ENCODE measurements at regions not wholly inside any gene's neighbourhood (a gene's known extent, or its start where the extent isn't known, plus 50 kb on each side); places are given as distances from the start of the nearest gene placed in this dataset.

DNA sequence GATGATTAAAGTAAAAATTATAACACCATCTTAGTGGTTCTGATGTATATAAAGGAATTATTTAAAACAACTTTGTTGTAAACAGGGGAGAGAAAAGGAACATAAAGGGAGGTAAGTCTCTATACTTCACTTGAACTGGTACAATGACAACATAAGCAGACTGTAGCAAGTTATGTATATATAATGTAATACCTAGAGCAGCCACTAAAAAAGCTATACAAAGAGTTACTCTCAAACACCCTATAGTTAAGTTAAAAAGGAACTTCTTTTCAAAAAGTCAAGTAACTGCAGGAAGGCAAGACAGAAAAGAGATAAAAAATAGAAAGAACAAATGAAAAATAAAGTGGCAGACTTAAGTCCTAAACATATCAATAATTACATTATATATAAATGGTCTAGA lies 82.3 kb downstream of the ZNF503 start:
- H2BK20ac ChIP-seq (ENCODE audit: low read length) = no peak overlapping the region
- H2BK15ac ChIP-seq (ENCODE audit: low read length) = no peak overlapping the region
- no peak overlapping the region for H4K91ac ChIP-seq (replicated peaks; ENCODE audit: insufficient read length, low read length)
- H2BK12ac ChIP-seq (ENCODE audit: low read depth, low read length) = no peak overlapping the region
- no peak for TF ChIP-seq SAP30 (IDR thresholded peaks at IDR 0.05; ENCODE audit: insufficient read depth, insufficient replicate concordance, low read length)
- no peak for TF ChIP-seq NRF1 (IDR thresholded peaks at IDR 0.05; ENCODE audit: low read depth, low read length)
- TF ChIP-seq RAD21 (IDR thresholded peaks at IDR 0.05 in 1 of 2, conservative IDR thresholded peaks at IDR 0.05 in 1 of 2; ENCODE audit: low read depth in 2 of 2, low read length in 2 of 2) = no peak
- no peak for TF ChIP-seq SP2 (IDR thresholded peaks at IDR 0.05; ENCODE audit: low read length)
- TF ChIP-seq TBP (IDR thresholded peaks at IDR 0.05; ENCODE audit: low read depth, low read length) = no peak
- TF ChIP-seq TCF12 (IDR thresholded peaks at IDR 0.05; ENCODE audit: low read depth, low read length) = no peak
- TF ChIP-seq POU5F1 (IDR thresholded peaks at IDR 0.05; ENCODE audit: low read depth, low read length) = no peak
- no peak for TF ChIP-seq TAF7 (optimal IDR thresholded peaks at IDR 0.05; ENCODE audit: borderline replicate concordance, low read depth, low read length)
- no peak for TF ChIP-seq ZNF274 (IDR thresholded peaks at IDR 0.05; ENCODE audit: borderline replicate concordance, extremely low read depth, low read length)
- no peak for TF ChIP-seq SP4 (IDR thresholded peaks at IDR 0.05; ENCODE audit: low read length)
- TF ChIP-seq PHF8 (conservative IDR thresholded peaks at IDR 0.05; ENCODE audit: low read depth, low read length) = no peak
- TF ChIP-seq BCL11A (IDR thresholded peaks at IDR 0.05; ENCODE audit: low read depth in 2 of 2, low read length in 2 of 2) = no peak
- TF ChIP-seq CHD1 (IDR thresholded peaks at IDR 0.05; ENCODE audit: low read depth, low read length) = no peak
- TF ChIP-seq EGR1 (IDR thresholded peaks at IDR 0.05; ENCODE audit: borderline replicate concordance, low read depth, low read length) = no peak
- TF ChIP-seq, protein P1, sequence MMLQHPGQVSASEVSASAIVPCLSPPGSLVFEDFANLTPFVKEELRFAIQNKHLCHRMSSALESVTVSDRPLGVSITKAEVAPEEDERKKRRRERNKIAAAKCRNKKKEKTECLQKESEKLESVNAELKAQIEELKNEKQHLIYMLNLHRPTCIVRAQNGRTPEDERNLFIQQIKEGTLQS (IDR thresholded peaks at IDR 0.05; ENCODE audit: insufficient read depth, low read depth, low read length) = no peak
- TF ChIP-seq TEAD4 (IDR thresholded peaks at IDR 0.05; ENCODE audit: low read depth, low read length) = no peak
- H3K4me3 ChIP-seq (ENCODE audit: extremely low read depth in 1 of 4, insufficient read depth in 2 of 4, low read depth in 3 of 4, low read length in 4 of 4) = no peak overlapping the region
- no peak overlapping the region for H3K18ac ChIP-seq (ENCODE audit: extremely low read depth, low read length)
- POLR2A ChIA-PET (ENCODE audit: partially characterized antibody) = no interaction called here
- H2BK120ac ChIP-seq (replicated peaks; ENCODE audit: low read depth, low read length) = no peak overlapping the region
- no peaks in the 10 kb centered on the region for H3K79me2 ChIP-seq (ENCODE audit: control insufficient read depth in 1 of 2, insufficient read depth in 2 of 2, low read length in 2 of 2)
- H3K23ac ChIP-seq (ENCODE audit: insufficient read length) = no peak overlapping the region
- H3K23me2 ChIP-seq (ENCODE audit: low read depth, low read length) = no peaks in the 10 kb centered on the region
- DNase-seq (ENCODE audit: low read depth in 1 of 2, low spot score in 2 of 2) (no peak), FAIRE-seq (no peak)
- no peak overlapping the region for H3K14ac ChIP-seq (ENCODE audit: insufficient read length)
- H4K8ac ChIP-seq (ENCODE audit: extremely low read depth, insufficient read depth, low read length) = no peak overlapping the region
- H3K79me1 ChIP-seq (ENCODE audit: low read depth, low read length) = no peaks in the 10 kb centered on the region
- H3K56ac ChIP-seq (replicated peaks; ENCODE audit: insufficient read length, low read depth, low read length) = no peak overlapping the region
- no peak overlapping the region for H2AFZ ChIP-seq (ENCODE audit: low read length)
- H3K4ac ChIP-seq (replicated peaks; ENCODE audit: insufficient read length, low read depth, low read length) = no peak overlapping the region
- CTCF ChIA-PET (ENCODE audit: partially characterized antibody) = no interaction called here
- H3K9ac ChIP-seq (replicated peaks in 1 of 4; ENCODE audit: extremely low read depth in 1 of 4, low read depth in 3 of 4, low read length in 3 of 4) = no peak overlapping the region
- H3K4me1 ChIP-seq (replicated peaks in 1 of 4; ENCODE audit: control insufficient read depth in 3 of 4, insufficient read depth in 4 of 4, low read length in 3 of 4) = no peaks in the 10 kb centered on the region
- H3K9me3 ChIP-seq (ENCODE audit: insufficient read depth in 2 of 2, low read depth in 1 of 2, low read length in 1 of 2) = peaks cover 0 to 2% of the 10 kb centered on the region in 2 experiments; a peak in 2 of 4 replicates
- no peaks in the 10 kb centered on the region for H3K36me3 ChIP-seq (ENCODE audit: control insufficient read depth in 2 of 4, insufficient read depth in 4 of 4, low read length in 3 of 4)
- no peaks in the 10 kb centered on the region for H4K20me1 ChIP-seq (replicated peaks in 1 of 2; ENCODE audit: control insufficient read depth in 1 of 2, insufficient read depth in 2 of 2, low read length in 2 of 2)
- H4K5ac ChIP-seq (ENCODE audit: insufficient read length, low read depth, low read length) = no peak overlapping the region
- H3K4me2 ChIP-seq (ENCODE audit: insufficient read depth in 1 of 2, low read depth in 2 of 2, low read length in 2 of 2) = no peak overlapping the region
- no peak overlapping the region for H2BK5ac ChIP-seq (ENCODE audit: low read depth, low read length)
- no peaks in the 10 kb centered on the region for H3K27me3 ChIP-seq (replicated peaks in 1 of 4; ENCODE audit: control insufficient read depth in 3 of 4, extremely low read depth in 1 of 4, insufficient read depth in 3 of 4, low read length in 3 of 4)
- no peak overlapping the region for H3K27ac ChIP-seq (ENCODE audit: low read depth, low read length)
- H2AK5ac ChIP-seq (ENCODE audit: low read depth, low read length) = no peak overlapping the region
